GM12865 (cell line): ENCODE measurements at regions not wholly inside any gene's neighbourhood (a gene's known extent, or its start where the extent isn't known, plus 50 kb on each side); places are given as distances from the start of the nearest gene placed in this dataset.
"Not testable (repeated sequence)": the region's sequence is repeated elsewhere in the genome, so short reads cannot be mapped to it uniquely, and the experiment has no call there.

Source experiments
- DNase-seq: peaks from one replicate; pipeline ENCODE4 v3.0.0; 2010; ENCODE audit warnings: low read depth
- H3K4me3 ChIP-seq: 2 replicates; pipeline ENCODE4 v1.5.1; 2011; ENCODE audit warnings: mild to moderate bottlenecking, low read depth, low read length, control low read depth
- TF ChIP-seq, protein P1 (sequence below): IDR thresholded peaks from 2 replicates; pipeline ENCODE4 v1.5.1; 2011; ENCODE audit warnings: low read length, control low read depth, low read depth, inconsistent platforms; ENCODE audit not compliant: insufficient read depth; ENCODE audit errors: missing control alignments

DNA sequence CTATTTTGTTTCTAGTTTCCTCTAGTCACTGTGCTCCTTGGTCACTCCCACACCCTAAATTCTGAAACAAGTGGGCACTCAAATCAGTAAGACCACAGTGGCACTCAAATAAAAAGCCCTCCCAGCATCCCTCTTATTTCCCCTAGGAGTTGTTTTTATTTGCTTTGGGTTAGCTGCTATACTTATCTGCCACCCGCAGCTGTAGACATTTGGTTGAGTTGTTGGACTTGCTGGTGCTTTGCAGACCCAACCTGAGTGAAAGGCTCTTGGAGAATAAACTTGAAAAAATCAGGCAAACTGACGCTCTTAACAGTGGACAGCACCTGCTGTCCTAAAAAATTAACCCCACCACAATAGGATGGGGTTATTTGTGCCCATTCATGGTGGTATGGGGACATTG is 203.0 kb downstream of the SPATA31A6 start:
- DNase-seq: no peak
- no peak overlapping the region for H3K4me3 ChIP-seq
- TF ChIP-seq, protein P1, sequence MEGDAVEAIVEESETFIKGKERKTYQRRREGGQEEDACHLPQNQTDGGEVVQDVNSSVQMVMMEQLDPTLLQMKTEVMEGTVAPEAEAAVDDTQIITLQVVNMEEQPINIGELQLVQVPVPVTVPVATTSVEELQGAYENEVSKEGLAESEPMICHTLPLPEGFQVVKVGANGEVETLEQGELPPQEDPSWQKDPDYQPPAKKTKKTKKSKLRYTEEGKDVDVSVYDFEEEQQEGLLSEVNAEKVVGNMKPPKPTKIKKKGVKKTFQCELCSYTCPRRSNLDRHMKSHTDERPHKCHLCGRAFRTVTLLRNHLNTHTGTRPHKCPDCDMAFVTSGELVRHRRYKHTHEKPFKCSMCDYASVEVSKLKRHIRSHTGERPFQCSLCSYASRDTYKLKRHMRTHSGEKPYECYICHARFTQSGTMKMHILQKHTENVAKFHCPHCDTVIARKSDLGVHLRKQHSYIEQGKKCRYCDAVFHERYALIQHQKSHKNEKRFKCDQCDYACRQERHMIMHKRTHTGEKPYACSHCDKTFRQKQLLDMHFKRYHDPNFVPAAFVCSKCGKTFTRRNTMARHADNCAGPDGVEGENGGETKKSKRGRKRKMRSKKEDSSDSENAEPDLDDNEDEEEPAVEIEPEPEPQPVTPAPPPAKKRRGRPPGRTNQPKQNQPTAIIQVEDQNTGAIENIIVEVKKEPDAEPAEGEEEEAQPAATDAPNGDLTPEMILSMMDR: no peak

DNA sequence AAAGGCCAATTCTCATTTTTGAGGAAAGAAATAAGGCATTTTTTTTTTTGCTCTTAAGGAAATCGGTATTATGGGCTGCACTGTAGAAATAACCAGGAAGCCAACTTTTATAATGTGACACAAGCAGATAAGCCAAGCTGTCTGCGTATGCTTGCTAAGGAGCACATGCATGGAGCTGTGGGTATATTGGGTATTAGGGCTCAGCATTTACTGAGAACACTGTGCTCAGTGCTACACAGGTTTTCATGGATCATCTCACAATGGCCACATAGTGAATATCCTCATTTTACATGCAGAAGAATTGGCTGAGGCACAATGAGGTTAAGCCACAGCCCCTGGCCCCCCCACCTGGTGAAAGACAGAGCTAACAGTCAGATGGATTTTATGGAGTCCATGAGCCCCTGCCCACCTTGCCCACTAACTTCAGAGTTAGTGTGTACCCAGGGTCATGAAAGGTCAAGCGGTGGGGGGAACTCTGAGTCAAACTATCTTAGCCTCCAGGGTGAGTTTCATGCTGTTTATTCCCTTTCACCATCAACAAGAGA is 204.8 kb downstream of the SPATA31A6 start:
- TF ChIP-seq, protein P1: no peak
- H3K4me3 ChIP-seq: no peak overlapping the region
- DNase-seq: no peak

DNA sequence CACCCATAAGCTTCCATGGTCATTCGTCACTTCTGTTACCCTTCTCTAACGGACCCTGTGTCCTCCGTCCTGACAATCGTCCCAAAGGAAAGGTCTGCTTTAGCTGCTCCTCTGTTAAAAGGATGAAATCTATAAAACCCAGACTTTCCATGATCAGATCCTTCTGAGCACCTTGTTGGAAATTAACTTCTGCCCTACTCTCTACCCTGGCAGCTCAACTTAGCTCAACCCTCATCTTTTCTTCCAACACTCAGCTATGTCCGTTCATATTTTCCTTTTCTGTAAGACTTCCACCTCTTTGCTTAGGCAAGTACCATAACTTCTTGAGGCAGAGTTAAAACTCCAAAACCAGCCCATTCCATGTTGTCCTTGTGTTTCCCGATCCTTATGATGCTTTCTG is 205.4 kb downstream of the SPATA31A6 start:
- TF ChIP-seq, protein P1: no peak
- H3K4me3 ChIP-seq: no peak overlapping the region
- no peak for DNase-seq

DNA sequence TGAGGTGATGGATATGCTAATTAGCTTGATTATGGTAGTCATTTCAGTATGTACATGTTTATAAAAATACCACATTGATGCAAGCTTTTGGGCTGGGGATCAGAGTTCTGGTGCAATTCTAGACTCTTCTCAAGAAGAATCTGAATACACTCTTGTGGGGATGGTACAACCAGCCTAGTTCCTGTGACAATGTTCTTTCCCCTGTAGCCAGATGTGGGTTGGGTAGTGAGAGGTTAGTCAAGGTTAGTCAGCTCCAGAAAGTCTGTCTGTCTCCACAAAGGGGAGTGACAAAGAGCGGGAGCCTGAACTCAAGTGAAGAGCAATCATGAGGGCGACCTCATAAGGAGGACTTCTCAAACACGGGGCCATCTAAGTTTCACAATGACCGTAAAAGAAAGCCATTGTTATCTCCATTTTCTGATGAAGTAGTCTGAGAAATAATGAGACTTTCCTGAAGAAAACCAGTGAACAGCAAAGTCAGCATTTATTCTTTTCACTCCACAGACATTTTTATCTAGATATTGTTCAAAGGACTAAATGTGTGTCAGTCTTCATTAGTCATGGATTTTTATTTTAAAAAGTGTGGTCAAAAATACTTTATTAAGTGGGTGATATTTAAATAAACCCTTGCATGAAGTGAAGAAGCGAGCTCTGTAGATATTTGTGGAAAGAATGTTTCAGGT is 209.5 kb downstream of the SPATA31A6 start:
- DNase-seq, H3K4me3 ChIP-seq: not testable (repeated sequence)

DNA sequence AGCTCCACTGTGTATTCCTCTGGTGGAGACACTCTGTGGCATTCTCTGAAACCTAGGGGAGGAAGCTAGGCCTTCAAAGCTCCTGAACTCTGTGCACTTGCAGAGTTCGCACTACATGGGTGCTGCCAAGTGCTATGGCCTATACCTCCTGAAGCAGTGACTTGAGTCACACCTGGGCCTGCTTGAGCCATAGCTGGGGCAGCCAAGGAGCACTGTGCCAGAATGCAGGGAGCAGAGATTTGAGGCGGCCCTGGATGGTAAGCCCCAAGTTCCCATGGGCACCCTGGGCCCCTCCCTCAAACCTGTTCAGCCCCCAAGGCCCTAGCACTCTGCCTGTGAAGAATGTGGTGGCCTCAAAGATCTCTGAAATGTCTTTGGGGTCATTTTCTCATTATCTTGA is 212.9 kb downstream of the SPATA31A6 start:
- H3K4me3 ChIP-seq: no peak overlapping the region
- no peak for DNase-seq
- TF ChIP-seq, protein P1: no peak

DNA sequence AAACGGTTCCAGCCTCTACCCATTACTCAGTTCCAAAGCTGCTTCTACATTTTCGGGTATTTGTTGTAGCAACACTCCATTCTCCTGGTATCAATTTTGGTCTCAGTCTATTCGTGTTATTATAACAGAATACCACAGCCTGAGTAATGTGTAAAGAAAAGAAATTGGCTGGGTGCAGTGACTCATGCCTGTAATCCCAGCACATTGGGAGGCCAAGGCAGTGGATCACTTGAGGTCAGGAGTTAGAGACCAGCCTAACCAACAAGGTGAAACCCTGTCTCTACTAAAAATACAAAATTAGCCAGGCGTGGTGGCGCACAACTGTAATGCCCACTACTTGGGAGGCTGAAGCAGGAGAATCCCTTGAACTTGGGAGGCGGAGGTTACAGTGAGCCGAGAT is 213.9 kb downstream of the SPATA31A6 start:
- DNase-seq, H3K4me3 ChIP-seq: not testable (repeated sequence)

DNA sequence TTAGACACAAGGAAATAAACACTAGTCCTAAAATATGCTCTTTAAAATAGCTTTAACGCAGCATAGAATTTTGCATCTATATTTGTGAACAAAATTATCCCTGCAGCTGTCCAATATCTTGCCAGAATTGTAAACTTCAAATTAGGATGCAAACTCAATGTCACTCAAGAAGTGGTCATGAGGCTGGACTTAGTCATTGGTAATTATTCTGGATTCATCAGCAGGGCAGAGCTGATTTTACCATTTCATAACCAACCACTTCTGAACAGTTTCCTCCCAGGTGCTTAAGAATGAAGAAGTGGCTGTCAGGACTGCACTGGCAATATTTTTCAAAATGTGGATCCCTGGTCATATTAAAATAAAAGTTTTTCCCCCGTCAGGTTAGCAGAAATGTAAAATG is 219.5 kb downstream of the SPATA31A6 start:
- DNase-seq, H3K4me3 ChIP-seq: not testable (repeated sequence)

DNA sequence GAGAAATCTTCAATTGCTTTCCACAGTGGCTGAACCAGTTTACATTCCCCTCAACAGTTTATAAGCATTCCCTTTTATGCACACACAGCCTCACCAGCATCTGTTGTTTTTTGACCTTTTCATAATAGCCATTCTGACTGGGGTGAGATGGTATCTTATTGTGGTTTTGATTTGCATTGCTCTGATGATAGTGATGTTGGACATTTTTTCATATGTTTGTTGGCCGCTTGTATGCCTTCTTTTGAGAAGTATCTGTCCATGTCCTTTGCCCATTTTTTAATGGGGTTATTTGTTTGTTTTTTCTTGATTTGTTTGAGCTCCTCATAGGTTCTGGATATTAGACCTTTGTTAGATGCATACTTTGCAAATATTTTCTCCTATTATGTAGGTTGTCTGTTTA is 226.1 kb downstream of the SPATA31A6 start:
- not testable (repeated sequence) for H3K4me3 ChIP-seq, DNase-seq

DNA sequence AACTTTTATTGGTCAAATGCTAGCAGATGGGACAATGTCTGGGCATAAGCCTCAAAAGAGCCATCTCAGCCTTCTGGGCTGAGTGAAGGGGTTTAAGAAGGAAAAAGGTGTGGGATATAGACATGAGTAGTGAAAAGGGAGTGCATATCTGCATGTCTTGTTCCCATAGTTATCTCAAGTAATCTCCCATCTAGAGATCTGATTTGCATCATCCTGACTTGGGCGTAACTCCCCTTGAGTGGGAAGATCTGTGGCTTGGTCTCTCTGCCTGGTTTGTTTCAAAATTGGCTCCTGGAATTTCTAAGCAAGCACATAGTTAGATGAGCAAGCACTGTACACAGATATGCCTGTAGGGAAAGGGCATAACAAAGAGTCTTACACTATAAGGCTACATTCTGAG is 228.9 kb downstream of the SPATA31A6 start:
- not testable (repeated sequence) for H3K4me3 ChIP-seq, DNase-seq

DNA sequence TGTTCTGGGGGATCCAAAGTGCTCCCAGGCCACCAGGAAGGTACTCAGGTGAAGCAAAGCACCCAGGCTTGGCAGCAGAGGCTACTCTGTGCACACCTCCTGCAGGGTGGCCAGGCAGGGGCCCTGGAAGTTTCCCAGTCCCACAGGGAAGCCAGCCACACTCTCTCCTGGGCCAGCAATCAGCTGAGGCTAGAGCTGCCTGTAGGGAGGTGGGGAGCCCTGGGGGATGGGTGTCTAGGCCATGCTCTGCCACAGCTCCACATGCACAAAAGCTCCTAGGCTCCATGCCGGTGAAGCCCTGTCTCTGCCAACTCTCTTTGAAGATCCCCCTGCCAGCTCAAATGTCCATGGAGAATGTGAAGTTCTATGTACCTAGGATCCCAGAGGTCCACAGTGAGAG is 231.4 kb downstream of the SPATA31A6 start:
- not testable (repeated sequence) for H3K4me3 ChIP-seq, DNase-seq

DNA sequence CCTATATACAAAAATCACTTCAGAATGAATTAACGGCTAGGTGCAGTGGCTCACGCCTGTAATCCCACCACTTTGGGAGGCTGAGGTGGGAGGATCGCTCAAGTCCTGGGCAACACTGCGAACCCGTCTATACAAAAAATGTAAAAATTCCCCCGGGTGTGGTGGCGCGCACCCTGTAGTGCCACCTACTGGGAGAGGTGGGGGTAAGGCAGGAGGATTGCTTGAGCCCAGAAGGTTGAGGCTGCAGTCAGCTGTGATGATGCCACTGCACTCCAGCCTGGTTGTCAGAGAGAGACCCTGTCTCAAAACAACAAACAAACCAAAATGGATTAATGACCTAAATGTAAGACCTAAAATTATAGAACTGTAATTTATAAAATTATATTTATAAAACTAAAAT is 236.2 kb downstream of the SPATA31A6 start:
- H3K4me3 ChIP-seq, DNase-seq: not testable (repeated sequence)

DNA sequence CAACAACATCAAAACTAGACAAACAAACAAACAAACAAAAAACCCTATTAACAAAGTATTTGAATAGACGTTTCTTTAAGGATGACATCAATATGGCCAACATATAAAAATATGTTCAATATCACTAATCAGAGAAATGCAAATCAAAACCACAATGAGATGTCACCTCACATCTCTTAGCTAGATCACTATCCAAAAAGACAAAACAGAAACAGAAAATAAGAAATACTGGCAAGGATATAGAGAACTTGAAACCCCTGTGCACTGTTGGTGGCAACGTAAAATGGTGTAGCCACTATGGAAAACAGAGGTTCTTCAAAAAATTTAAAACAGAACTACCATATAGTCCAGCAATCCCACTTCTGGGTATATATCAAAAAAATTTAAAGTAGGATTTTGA is 236.9 kb downstream of the SPATA31A6 start:
- not testable (repeated sequence) for H3K4me3 ChIP-seq
- peak; percentile 35 for DNase-seq

DNA sequence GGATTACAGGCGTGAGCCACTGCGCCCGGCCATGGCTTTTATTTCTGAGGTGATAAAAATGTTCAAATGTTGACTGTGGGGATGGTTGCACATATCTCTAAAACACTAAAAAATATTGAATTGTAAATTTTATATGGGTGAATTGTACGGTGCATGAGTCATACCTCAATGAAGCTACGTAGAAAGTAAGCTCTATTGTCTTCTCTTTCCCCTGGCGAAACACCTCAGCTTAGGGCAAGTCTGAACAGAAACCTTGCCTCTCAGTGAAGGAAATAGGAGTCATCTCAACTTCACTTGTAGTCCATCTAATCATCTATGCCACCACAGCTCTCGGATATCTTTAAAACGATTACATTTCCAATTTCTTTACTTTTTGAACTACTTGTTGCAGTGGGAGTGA is 238.2 kb downstream of the SPATA31A6 start:
- not testable (repeated sequence) for H3K4me3 ChIP-seq, DNase-seq

DNA sequence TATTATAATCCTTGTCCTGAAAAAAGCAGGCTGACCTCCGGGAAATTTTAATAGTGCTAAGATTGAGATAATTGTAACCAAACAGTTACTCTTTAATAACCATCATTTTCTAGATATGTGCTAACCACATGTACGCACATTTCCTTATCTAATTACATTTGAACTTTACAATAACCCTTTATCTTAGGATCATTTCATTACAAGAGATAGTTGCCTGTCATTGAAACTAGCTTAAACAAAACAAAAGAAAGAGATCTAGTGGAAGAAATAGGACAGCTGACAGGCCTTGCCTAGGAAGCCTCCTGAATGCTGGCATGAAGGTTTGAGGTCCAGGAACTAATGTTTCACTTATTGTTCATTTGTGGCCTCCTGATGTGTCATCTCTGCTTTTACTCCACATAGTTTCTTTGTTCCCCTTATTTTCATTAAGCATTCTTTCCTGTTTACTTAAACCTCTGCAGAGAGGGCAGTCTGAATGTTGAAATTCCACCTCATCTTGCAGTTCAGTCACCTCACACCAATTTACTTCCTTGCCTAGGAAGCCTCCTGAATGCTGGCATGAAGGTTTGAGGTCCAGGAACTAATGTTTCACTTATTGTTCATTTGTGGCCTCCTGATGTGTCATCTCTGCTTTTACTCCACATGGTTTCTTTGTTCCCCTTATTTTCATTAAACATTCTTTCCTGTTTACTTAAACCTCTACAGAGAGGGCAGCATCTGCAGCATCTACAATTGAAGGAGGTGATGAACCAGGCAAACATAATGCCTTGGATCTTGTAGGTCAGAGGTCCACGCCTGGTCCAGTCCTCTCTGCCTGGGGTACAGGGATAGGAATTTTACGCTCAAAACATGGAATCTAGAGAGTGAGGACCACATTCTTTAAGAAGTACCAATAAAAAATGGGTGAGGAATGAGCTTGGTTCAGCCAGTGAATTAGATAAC is 247.5 kb downstream of the SPATA31A6 start:
- DNase-seq, H3K4me3 ChIP-seq: not testable (repeated sequence)
